SK-N-SH treated with all-trans-retinoic acid at 6 μM for 48 hours (cell line): ENCODE measurements at regions not wholly inside any gene's neighbourhood (a gene's known extent, or its start where the extent isn't known, plus 50 kb on each side); places are given as distances from the start of the nearest gene placed in this dataset.

ENCODE experiments used
- ARNTL ChIP-seq: fragments of 450-650 bp; formaldehyde crosslinking; IDR thresholded peaks from 2 replicates; pipeline ENCODE4 v1.5.0; 2020; ENCODE audit warnings: low read depth, mild to moderate bottlenecking, moderate library complexity, borderline replicate concordance
- BACH2 ChIP-seq: fragments of 250-450 bp; sonication (Bioruptor Pico); IDR thresholded peaks from 2 replicates; pipeline ENCODE4 v1.9.0; 2021; ENCODE audit warnings: mild to moderate bottlenecking, borderline replicate concordance
- ISL1 ChIP-seq: fragments of 250-450 bp; sonication (Bioruptor Pico); IDR thresholded peaks from 2 replicates; pipeline ENCODE4 v2.1.2; 2022; ENCODE audit warnings: mild to moderate bottlenecking, moderate library complexity
- PATZ1 ChIP-seq: fragments of 250-450 bp; sonication (Bioruptor Pico); IDR thresholded peaks from 2 replicates; pipeline ENCODE4 v1.8.0; 2020; ENCODE audit warnings: mild to moderate bottlenecking, moderate library complexity, borderline replicate concordance
- PPARA ChIP-seq: fragments of 250-450 bp; sonication (Bioruptor Pico); IDR thresholded peaks from 2 replicates; pipeline ENCODE4 v1.5.0; 2020; ENCODE audit warnings: mild to moderate bottlenecking, borderline replicate concordance
- RARB ChIP-seq: fragments of 250-450 bp; sonication (Bioruptor Pico); IDR thresholded peaks from 2 replicates; pipeline ENCODE4 v1.8.0; 2021; ENCODE audit warnings: mild to moderate bottlenecking, moderate library complexity
- TCF4 ChIP-seq: fragments of 250-450 bp; sonication (Bioruptor Pico); IDR thresholded peaks from 2 replicates; pipeline ENCODE4 v1.8.0; 2021; ENCODE audit warnings: mild to moderate bottlenecking, moderate library complexity, borderline replicate concordance
- ZFP3 ChIP-seq: fragments of 250-450 bp; sonication (Bioruptor Pico); IDR thresholded peaks from 2 replicates; pipeline ENCODE4 v1.5.0; 2020; ENCODE audit warnings: mild to moderate bottlenecking, moderate library complexity
- ZFP30 ChIP-seq: fragments of 450-650 bp; formaldehyde crosslinking; IDR thresholded peaks from 2 replicates; pipeline ENCODE4 v1.5.0; 2022; ENCODE audit warnings: mild to moderate bottlenecking, moderate library complexity
- ZNF70 ChIP-seq: fragments of 450-650 bp; formaldehyde crosslinking; IDR thresholded peaks from 2 replicates; pipeline ENCODE4 v1.5.0; 2020; ENCODE audit warnings: mild to moderate bottlenecking, moderate library complexity
- TF ChIP-seq, protein P1 (sequence below): fragments of 250-450 bp; sonication (Bioruptor Pico); IDR thresholded peaks from 2 replicates; pipeline ENCODE4 v1.8.0; 2021; ENCODE audit warnings: low read depth, mild to moderate bottlenecking, moderate library complexity, borderline replicate concordance
- TF ChIP-seq, protein P2 (sequence below): fragments of 250-450 bp; sonication (Bioruptor Pico); IDR thresholded peaks from 2 replicates; pipeline ENCODE4 v1.5.1; 2020; ENCODE audit warnings: low read depth, mild to moderate bottlenecking, moderate library complexity
- TF ChIP-seq, protein P3 (sequence below): fragments of 250-450 bp; sonication (Bioruptor Pico); IDR thresholded peaks from 2 replicates; pipeline ENCODE4 v1.5.1; 2021; ENCODE audit warnings: mild to moderate bottlenecking, moderate library complexity

GRCh38 chr5:130323804-130324454 lies 419.7 kb downstream of the CHSY3 start:
- TF ChIP-seq PATZ1 (CRISPR knock-in tag) (no peak), BACH2 (CRISPR knock-in tag) (no peak), ZFP3 (CRISPR knock-in tag) (no peak), ARNTL (CRISPR knock-in tag) (no peak), TCF4 (CRISPR knock-in tag) (no peak), ZNF70 (CRISPR knock-in tag) (no peak), ISL1 (CRISPR knock-in tag) (no peak), PPARA (no peak), RARB (CRISPR knock-in tag) (no peak), ZFP30 (no peak)
- TF ChIP-seq, protein P1, sequence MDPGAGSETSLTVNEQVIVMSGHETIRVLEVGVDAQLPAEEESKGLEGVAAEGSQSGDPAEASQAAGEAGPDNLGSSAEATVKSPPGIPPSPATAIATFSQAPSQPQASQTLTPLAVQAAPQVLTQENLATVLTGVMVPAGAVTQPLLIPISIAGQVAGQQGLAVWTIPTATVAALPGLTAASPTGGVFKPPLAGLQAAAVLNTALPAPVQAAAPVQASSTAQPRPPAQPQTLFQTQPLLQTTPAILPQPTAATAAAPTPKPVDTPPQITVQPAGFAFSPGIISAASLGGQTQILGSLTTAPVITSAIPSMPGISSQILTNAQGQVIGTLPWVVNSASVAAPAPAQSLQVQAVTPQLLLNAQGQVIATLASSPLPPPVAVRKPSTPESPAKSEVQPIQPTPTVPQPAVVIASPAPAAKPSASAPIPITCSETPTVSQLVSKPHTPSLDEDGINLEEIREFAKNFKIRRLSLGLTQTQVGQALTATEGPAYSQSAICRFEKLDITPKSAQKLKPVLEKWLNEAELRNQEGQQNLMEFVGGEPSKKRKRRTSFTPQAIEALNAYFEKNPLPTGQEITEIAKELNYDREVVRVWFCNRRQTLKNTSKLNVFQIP (CRISPR knock-in tag), result no peak
- TF ChIP-seq, protein P2, sequence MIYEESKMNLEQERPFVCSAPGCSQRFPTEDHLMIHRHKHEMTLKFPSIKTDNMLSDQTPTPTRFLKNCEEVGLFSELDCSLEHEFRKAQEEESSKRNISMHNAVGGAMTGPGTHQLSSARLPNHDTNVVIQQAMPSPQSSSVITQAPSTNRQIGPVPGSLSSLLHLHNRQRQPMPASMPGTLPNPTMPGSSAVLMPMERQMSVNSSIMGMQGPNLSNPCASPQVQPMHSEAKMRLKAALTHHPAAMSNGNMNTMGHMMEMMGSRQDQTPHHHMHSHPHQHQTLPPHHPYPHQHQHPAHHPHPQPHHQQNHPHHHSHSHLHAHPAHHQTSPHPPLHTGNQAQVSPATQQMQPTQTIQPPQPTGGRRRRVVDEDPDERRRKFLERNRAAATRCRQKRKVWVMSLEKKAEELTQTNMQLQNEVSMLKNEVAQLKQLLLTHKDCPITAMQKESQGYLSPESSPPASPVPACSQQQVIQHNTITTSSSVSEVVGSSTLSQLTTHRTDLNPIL, result no peak
- TF ChIP-seq, protein P3, sequence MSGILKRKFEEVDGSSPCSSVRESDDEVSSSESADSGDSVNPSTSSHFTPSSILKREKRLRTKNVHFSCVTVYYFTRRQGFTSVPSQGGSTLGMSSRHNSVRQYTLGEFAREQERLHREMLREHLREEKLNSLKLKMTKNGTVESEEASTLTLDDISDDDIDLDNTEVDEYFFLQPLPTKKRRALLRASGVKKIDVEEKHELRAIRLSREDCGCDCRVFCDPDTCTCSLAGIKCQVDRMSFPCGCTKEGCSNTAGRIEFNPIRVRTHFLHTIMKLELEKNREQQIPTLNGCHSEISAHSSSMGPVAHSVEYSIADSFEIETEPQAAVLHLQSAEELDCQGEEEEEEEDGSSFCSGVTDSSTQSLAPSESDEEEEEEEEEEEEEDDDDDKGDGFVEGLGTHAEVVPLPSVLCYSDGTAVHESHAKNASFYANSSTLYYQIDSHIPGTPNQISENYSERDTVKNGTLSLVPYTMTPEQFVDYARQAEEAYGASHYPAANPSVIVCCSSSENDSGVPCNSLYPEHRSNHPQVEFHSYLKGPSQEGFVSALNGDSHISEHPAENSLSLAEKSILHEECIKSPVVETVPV (CRISPR knock-in tag), result no peak
